ENCODE measurements at regions not wholly inside any gene's neighbourhood (a gene's known extent, or its start where the extent isn't known, plus 50 kb on each side); places are given as distances from the start of the nearest gene placed in this dataset.

DNA sequence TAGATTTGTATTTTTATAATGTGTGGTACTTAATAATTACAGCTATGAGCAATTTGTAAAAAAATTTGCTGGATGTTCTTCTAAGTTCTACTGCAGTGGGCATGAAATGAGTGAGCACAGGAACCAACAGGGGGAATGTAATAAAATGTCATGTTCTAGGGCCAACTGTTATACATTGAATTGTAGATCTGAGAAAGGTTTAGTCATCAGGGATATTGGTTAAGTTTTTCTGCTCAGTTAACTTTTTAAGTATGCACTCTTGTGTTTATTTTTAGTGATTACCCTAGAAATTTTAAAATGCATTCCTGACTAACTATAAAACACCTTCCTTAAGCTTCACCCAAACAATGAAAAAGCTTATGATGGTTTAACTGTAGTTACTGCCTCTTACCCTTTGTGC is 101.8 kb downstream of the CAND1 start:
- Histone ChIP-seq H3K27ac (ENCODE audit: low read depth, low read length) (no peak overlapping the region), H3K27me3 (ENCODE audit: control insufficient read depth, insufficient read depth, low read length) (no peaks in the 10 kb centered on the region), H3K9ac (ENCODE audit: low read length) (no peak overlapping the region), H3K4me3 (ENCODE audit: low read depth, low read length) (no peak overlapping the region), H3K4me1 (ENCODE audit: control insufficient read depth, insufficient read depth, low read length) (no peaks in the 10 kb centered on the region), H3K9me3 (ENCODE audit: control insufficient read depth, insufficient read depth, low read depth, low read length) (no peaks in the 10 kb centered on the region), H3K36me3 (ENCODE audit: control insufficient read depth, insufficient read depth, low read length) (no peaks in the 10 kb centered on the region)

DNA sequence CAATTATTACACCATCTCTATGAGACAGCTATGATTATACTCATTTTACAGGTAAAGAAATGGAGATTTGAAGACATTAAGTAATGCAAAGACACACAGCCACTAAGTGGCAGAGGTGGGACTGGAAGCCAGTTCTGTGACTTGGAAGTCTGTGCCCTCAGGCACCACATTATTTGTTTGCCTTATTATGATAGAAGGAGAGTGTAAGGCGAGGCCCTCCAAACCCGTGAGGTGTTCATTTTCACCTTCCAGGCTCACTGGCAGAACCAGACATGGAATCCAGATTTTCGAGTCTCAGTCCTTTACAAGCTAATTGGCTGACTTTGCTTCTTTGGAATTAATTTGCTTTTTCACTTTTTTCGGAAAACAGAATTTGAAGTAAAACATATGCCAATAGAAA is 107.9 kb downstream of the CAND1 start:
- Histone ChIP-seq H3K27ac (ENCODE audit: low read depth, low read length) (no peak overlapping the region), H3K4me1 (ENCODE audit: control insufficient read depth, insufficient read depth, low read length) (no peaks in the 10 kb centered on the region), H3K4me3 (ENCODE audit: low read depth, low read length) (no peak overlapping the region), H3K27me3 (ENCODE audit: control insufficient read depth, insufficient read depth, low read length) (no peaks in the 10 kb centered on the region), H3K36me3 (ENCODE audit: control insufficient read depth, insufficient read depth, low read length) (no peaks in the 10 kb centered on the region), H3K9me3 (ENCODE audit: control insufficient read depth, insufficient read depth, low read depth, low read length) (no peaks in the 10 kb centered on the region), H3K9ac (ENCODE audit: low read length) (no peak overlapping the region)

DNA sequence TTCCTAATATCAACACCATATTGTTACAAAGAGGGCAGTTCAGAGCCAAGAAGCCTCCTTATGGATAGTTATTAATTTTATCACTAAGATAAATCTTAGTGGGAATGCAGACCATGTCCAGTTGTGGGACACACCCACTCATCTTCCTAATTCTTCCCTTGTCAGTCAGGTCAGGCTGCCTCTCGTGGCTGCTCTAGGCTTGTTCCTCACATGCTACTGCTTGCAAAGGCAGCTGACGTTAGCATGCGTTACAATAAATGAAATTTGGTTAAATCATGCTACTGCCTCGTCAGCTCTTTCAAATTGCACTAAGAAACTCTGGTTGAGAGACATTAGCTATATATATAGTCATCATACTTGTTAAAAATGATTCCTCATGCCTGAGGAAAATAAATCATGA is 108.4 kb downstream of the CAND1 start:
- no peaks in the 10 kb centered on the region for H3K36me3 ChIP-seq (ENCODE audit: control insufficient read depth, insufficient read depth, low read length)

DNA sequence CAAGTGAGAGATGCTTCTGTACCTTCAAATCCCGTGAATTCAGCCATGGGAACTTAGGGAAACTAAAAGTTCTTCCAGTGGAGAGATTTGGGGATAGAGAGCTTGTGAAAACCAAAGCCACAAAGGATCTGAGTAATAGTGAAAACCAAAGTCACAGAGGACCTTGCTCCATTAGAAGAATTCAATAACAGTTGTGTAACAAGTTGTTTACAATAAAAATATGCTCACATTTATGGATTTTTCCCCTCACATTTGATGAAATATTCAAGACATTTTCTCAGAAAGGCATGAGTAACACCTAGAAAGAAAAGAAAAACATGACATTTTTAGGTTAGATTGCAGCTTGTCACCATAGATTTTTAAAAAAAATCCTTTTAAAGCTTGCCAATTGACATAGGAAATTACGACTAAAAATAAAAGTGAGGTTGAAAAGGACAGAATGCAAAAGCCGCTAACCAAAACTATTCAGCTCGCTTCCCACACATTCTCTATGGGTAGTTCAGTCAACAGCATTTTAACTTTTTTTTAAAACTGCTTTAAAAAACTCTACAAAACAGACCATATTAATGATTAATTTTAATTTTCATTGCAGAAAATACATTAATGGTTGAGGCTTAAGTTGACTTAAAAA is 113.2 kb downstream of the CAND1 start:
- Histone ChIP-seq H3K27me3 (ENCODE audit: control insufficient read depth, insufficient read depth, low read length) (no peaks in the 10 kb centered on the region), H3K9me3 (ENCODE audit: control insufficient read depth, insufficient read depth, low read depth, low read length) (no peaks in the 10 kb centered on the region), H3K4me1 (ENCODE audit: control insufficient read depth, insufficient read depth, low read length) (no peaks in the 10 kb centered on the region), H3K27ac (ENCODE audit: low read depth, low read length) (no peak overlapping the region), H3K4me3 (ENCODE audit: low read depth, low read length) (no peak overlapping the region), H3K9ac (ENCODE audit: low read length) (no peak overlapping the region), H3K36me3 (ENCODE audit: control insufficient read depth, insufficient read depth, low read length) (no peaks in the 10 kb centered on the region)

More for the DNA sequence above, 108.4 kb downstream of the CAND1 start:
- Histone ChIP-seq H3K4me3 (ENCODE audit: low read depth, low read length) (no peak overlapping the region), H3K4me1 (ENCODE audit: control insufficient read depth, insufficient read depth, low read length) (no peaks in the 10 kb centered on the region), H3K9ac (ENCODE audit: low read length) (no peak overlapping the region), H3K9me3 (ENCODE audit: control insufficient read depth, insufficient read depth, low read depth, low read length) (no peaks in the 10 kb centered on the region), H3K27me3 (ENCODE audit: control insufficient read depth, insufficient read depth, low read length) (no peaks in the 10 kb centered on the region), H3K27ac (ENCODE audit: low read depth, low read length) (no peak overlapping the region)

DNA sequence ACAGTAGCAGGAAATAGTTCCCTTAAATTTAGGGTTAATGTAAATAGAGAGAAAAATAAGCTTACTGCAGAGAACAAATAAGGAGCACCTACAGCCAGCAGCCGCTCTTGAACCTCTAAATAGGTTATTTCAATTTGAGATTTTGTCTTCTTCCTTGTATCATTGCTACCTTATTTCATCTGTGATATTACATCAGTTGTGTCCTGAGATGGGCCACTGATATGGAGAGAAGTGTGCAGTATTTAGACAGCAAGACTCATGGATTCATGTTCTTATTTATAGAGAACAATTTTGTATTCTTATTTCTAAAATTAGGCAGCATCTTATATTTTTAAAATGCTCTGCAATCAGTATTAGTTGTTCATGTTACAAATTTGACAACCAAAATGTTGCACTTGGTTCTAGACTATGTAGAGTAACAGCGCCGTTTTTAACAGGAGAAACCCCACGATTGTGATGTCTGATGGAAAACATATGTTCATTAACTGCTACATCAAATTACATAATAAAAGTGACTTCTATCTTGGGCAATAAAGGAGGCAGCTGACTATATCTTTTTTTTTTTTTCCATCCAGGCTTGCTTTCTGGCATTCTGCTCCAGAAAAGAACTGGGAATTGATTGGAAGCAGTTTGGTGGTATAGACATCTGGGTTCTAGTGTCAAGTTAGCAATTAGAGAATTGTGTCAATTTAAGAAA is 117.9 kb downstream of the CAND1 start:
- Histone ChIP-seq H3K36me3 (ENCODE audit: control insufficient read depth, insufficient read depth, low read length) (no peaks in the 10 kb centered on the region), H3K9ac (ENCODE audit: low read length) (no peak overlapping the region), H3K27ac (ENCODE audit: low read depth, low read length) (no peak overlapping the region), H3K9me3 (ENCODE audit: control insufficient read depth, insufficient read depth, low read depth, low read length) (no peaks in the 10 kb centered on the region), H3K27me3 (ENCODE audit: control insufficient read depth, insufficient read depth, low read length) (no peaks in the 10 kb centered on the region), H3K4me3 (ENCODE audit: low read depth, low read length) (no peak overlapping the region), H3K4me1 (ENCODE audit: control insufficient read depth, insufficient read depth, low read length) (peaks cover 7% of the 10 kb centered on the region; the same call in 1 of the 2 replicates)

DNA sequence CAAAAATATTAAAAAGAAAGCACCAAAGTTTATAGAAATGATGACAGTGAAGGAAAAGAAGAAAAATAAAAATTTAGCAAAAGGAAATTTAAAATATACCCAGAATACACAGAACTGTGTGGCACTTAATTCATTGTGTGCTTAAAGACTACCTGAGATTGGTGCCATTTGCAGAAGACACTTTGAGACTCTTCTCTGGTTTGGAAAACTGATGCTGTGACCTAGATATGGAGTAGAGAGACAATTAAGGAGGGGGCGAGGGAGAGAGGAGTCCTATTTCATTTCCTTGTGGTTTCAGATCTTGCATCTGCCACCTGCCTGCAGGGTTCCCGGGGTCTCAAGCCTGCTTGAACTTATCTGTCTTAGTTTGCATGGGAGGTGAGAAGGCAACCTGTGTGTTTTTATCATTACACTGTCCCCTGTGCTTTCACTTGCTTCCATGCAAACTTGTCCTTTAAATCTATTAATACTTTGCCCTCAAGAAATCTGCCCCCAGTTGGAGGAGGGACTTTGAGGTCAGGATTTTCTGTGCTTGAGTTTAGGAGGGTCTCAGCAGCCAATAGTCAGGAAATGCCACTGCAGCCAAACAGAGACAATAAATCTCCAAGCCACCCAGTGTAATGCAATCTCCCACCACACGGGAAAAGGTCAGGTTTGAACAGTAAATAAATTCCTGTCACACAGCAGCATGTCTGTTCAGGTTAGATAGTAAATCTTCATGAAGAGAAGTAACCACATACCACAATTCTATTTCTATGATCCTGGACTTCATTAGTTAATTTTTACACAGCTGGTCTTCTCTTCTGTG is 119.4 kb downstream of the CAND1 start:
- Histone ChIP-seq H3K36me3 (ENCODE audit: control insufficient read depth, insufficient read depth, low read length) (no peaks in the 10 kb centered on the region), H3K9me3 (ENCODE audit: control insufficient read depth, insufficient read depth, low read depth, low read length) (no peaks in the 10 kb centered on the region), H3K4me1 (ENCODE audit: control insufficient read depth, insufficient read depth, low read length) (peaks cover 7% of the 10 kb centered on the region; the same call in 1 of the 2 replicates), H3K9ac (ENCODE audit: low read length) (no peak overlapping the region), H3K4me3 (ENCODE audit: low read depth, low read length) (no peak overlapping the region), H3K27me3 (ENCODE audit: control insufficient read depth, insufficient read depth, low read length) (no peaks in the 10 kb centered on the region), H3K27ac (ENCODE audit: low read depth, low read length) (no peak overlapping the region)

DNA sequence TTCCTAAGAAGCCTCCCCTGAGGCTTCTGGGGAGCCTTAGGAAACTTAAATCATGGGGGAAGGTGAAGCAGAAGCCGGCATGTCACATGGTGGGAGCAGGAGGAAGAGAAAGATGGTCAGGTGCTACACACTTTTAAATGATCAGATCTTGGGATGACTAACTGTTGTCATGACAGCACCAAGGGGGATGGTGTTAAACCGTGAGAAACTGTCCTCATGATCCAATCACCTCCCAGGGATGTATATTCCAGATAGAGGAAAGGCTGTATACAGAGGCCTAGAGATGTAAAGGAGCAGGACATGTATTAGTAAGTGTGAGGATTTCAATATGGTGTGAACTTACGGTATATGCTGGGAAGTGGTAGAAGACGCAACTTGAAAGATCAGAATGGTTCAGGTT is 121.1 kb downstream of the CAND1 start:
- H3K27me3 ChIP-seq (ENCODE audit: control insufficient read depth, insufficient read depth, low read length) = no peaks in the 10 kb centered on the region
- peaks cover 7% of the 10 kb centered on the region; the same call in 1 of the 2 replicates for H3K4me1 ChIP-seq (ENCODE audit: control insufficient read depth, insufficient read depth, low read length)
- H3K9ac ChIP-seq (ENCODE audit: low read length) = no peak overlapping the region
- H3K9me3 ChIP-seq (ENCODE audit: control insufficient read depth, insufficient read depth, low read depth, low read length) = no peaks in the 10 kb centered on the region
- no peaks in the 10 kb centered on the region for H3K36me3 ChIP-seq (ENCODE audit: control insufficient read depth, insufficient read depth, low read length)
- H3K4me3 ChIP-seq (ENCODE audit: low read depth, low read length) = no peak overlapping the region
- no peak overlapping the region for H3K27ac ChIP-seq (ENCODE audit: low read depth, low read length)

DNA sequence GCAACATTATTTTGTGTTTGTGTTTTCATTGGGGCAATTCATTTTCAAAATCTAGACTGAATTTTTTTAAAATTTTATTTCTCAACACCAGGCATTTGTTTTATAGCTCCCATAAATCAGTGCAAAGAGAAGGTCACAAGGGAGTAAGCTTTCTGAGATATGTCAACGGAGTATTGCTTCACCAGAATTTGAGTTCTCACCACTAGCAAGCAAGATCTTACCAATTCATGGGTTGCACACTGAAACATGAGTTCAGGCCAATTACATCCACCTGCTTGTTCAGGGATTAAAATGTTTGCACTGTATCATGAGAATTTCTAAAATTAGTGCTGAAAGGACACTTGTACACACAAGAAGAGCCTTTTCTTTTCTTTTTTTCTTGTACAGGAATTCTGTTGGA is 121.9 kb downstream of the CAND1 start:
- Histone ChIP-seq H3K36me3 (ENCODE audit: control insufficient read depth, insufficient read depth, low read length) (no peaks in the 10 kb centered on the region), H3K4me1 (ENCODE audit: control insufficient read depth, insufficient read depth, low read length) (peaks cover 7% of the 10 kb centered on the region; the same call in 1 of the 2 replicates), H3K9me3 (ENCODE audit: control insufficient read depth, insufficient read depth, low read depth, low read length) (no peaks in the 10 kb centered on the region), H3K27me3 (ENCODE audit: control insufficient read depth, insufficient read depth, low read length) (no peaks in the 10 kb centered on the region), H3K9ac (ENCODE audit: low read length) (no peak overlapping the region), H3K27ac (ENCODE audit: low read depth, low read length) (no peak overlapping the region), H3K4me3 (ENCODE audit: low read depth, low read length) (no peak overlapping the region)

DNA sequence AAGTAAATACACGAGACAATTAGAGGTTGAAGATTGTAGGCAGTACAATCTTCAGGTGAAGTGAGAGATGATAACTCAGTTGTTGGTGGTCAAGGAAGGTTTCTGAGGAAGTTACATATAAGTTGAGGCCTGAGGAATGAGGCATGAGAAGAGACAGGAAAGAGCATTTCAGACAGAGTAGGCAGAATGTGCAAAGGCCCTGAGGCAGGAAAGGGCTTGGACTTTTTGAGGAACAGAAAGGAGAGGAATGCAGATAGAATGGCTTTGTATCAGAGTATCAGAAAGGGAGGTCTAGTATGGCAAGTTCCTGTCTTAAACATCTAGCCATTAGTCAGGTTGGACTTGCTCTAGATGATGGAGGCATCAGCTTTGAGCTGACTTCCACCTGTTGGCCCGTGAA is 122.5 kb downstream of the CAND1 start:
- Histone ChIP-seq H3K9me3 (ENCODE audit: control insufficient read depth, insufficient read depth, low read depth, low read length) (no peaks in the 10 kb centered on the region), H3K9ac (ENCODE audit: low read length) (no peak overlapping the region), H3K36me3 (ENCODE audit: control insufficient read depth, insufficient read depth, low read length) (no peaks in the 10 kb centered on the region), H3K4me3 (ENCODE audit: low read depth, low read length) (no peak overlapping the region), H3K27me3 (ENCODE audit: control insufficient read depth, insufficient read depth, low read length) (no peaks in the 10 kb centered on the region), H3K4me1 (ENCODE audit: control insufficient read depth, insufficient read depth, low read length) (peaks cover 7% of the 10 kb centered on the region; the same call in 1 of the 2 replicates), H3K27ac (ENCODE audit: low read depth, low read length) (no peak overlapping the region)

DNA sequence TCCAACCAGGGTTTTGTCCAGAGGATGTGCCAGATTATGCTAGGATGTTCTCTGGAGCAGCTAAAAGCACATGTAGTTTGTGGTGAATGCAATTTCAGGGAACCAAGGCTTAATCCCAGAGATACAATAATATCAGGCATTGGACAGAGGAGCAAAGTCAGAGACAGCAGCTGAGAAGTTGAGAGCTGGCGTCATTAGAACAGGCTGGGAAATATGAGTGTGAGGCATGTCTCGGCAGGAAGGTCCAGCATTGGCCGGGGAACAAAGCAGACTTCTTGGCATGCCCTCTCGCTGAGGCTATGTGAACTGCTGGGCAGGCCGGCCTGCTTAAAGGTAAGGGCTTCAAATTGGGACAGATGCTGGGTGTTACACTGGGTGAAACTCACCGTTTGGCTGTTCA is 125.4 kb downstream of the CAND1 start:
- H3K27me3 ChIP-seq (ENCODE audit: control insufficient read depth, insufficient read depth, low read length) = no peaks in the 10 kb centered on the region
- H3K9ac ChIP-seq (ENCODE audit: low read length) = no peak overlapping the region
- H3K27ac ChIP-seq (ENCODE audit: low read depth, low read length) = no peak overlapping the region
- no peaks in the 10 kb centered on the region for H3K9me3 ChIP-seq (ENCODE audit: control insufficient read depth, insufficient read depth, low read depth, low read length)
- H3K4me3 ChIP-seq (ENCODE audit: low read depth, low read length) = no peak overlapping the region
- no peaks in the 10 kb centered on the region for H3K4me1 ChIP-seq (ENCODE audit: control insufficient read depth, insufficient read depth, low read length)
- no peaks in the 10 kb centered on the region for H3K36me3 ChIP-seq (ENCODE audit: control insufficient read depth, insufficient read depth, low read length)

DNA sequence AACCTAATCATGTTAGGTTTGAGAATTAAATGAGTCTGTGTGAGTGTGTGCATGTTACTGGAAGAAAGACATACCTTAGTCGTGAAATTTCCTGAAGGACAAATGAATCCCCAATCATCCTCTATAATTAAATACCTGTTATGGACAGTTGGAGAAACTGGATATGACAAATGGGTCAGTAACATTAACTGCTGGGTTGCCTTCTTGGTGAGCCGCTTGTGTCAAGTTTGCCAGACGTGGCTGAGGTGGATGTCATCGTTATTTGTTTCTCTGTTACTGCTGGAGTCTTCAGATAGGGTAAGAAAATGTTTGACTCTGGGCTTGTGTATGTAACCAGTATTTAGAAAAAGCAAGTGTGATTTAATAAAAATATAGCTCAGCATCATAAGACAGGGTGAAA is 131.6 kb downstream of the CAND1 start:
- H3K9ac ChIP-seq (ENCODE audit: low read length) = no peak overlapping the region
- no peaks in the 10 kb centered on the region for H3K4me1 ChIP-seq (ENCODE audit: control insufficient read depth, insufficient read depth, low read length)
- no peaks in the 10 kb centered on the region for H3K36me3 ChIP-seq (ENCODE audit: control insufficient read depth, insufficient read depth, low read length)
- H3K4me3 ChIP-seq (ENCODE audit: low read depth, low read length) = no peak overlapping the region
- peaks cover 5% of the 10 kb centered on the region; the same call in 1 of the 2 replicates for H3K9me3 ChIP-seq (ENCODE audit: control insufficient read depth, insufficient read depth, low read depth, low read length)
- no peak overlapping the region for H3K27ac ChIP-seq (ENCODE audit: low read depth, low read length)
- H3K27me3 ChIP-seq (ENCODE audit: control insufficient read depth, insufficient read depth, low read length) = no peaks in the 10 kb centered on the region

Measured in HUES6 (cell line).